Heart right ventricle (tissue), 16 donors: ENCODE measurements at regions not wholly inside any gene's neighbourhood (a gene's known extent, or its start where the extent isn't known, plus 50 kb on each side); places are given as distances from the start of the nearest gene placed in this dataset.

Experiments used
- ATAC-seq, 8 donors: fragments of 200-7000 bp; cut with Tn5 transposase; one replicate each; pipeline ENCODE4 v1.9.1; 2020; ENCODE audit warnings: mild to moderate bottlenecking in 8 of 8, moderate library complexity in 8 of 8, moderate number of reproducible peaks in 1 of 8
- DNase-seq, 2 donors: peaks; one replicate each; pipeline ENCODE4 v3.0.0-alpha.2; 2020
- H3K27ac ChIP-seq, 10 donors: fragments of 200-600 bp; sonication (generic) in 2 of 10; one replicate each; pipeline versions ENCODE4 v1.5.0 to v1.8.0; 2020 to 2022; ENCODE audit warnings: mild to moderate bottlenecking in 3 of 10
- H3K27me3 ChIP-seq, 7 donors: fragments of 200-600 bp; one replicate each; pipeline ENCODE4 v1.8.0; 2021 to 2022; ENCODE audit warnings: mild to moderate bottlenecking in 2 of 7
- H3K36me3 ChIP-seq, 9 donors: fragments of 200-600 bp; sonication (generic) in 1 of 9; one replicate each; pipeline versions ENCODE4 v1.5.0 to v1.8.0; 2020 to 2022; ENCODE audit warnings: mild to moderate bottlenecking in 2 of 9
- H3K4me1 ChIP-seq, 9 donors: fragments of 200-600 bp; sonication (generic) in 1 of 9; one replicate each; pipeline versions ENCODE4 v1.5.0 to v1.8.0; 2020 to 2022; ENCODE audit warnings: mild to moderate bottlenecking in 4 of 9
- H3K4me3 ChIP-seq, 10 donors: fragments of 200-600 bp; sonication (generic) in 2 of 10; one replicate each; pipeline versions ENCODE4 v1.5.0 to v1.8.0; 2020 to 2022; ENCODE audit warnings: mild to moderate bottlenecking in 7 of 10, moderate library complexity in 2 of 10
- H3K9me3 ChIP-seq, 11 donors: fragments of 200-600 bp in 10 of 11; sonication (generic) in 2 of 11; one replicate each; pipeline versions ENCODE4 v1.5.0 to v1.8.0; 2013 to 2022; ENCODE audit warnings: mild to moderate bottlenecking in 2 of 11, control low read depth in 1 of 11, moderate library complexity in 1 of 11
- CTCF ChIP-seq, 9 donors: fragments of 200-600 bp; sonication (generic) in 2 of 9; IDR thresholded peaks; one replicate each; pipeline versions ENCODE4 v1.5.0 to v1.8.0; 2021 to 2022; ENCODE audit warnings: antibody characterized with exemption in 9 of 9, mild to moderate bottlenecking in 5 of 9, moderate library complexity in 1 of 9
- WGBS, 2 donors: extraction: QIAGEN DNeasy Blood & Tissue Kit; methylation state at CpG; one replicate each; pipeline ENCODE4 v1.1.7; 2013; ENCODE audit warnings: inconsistent platforms in 1 of 2; 5-methylcytosine and 5-hydroxymethylcytosine counted together
- intact Hi-C, 10 donors: fragments of 100-400 bp; cut with DNase I; formaldehyde crosslinking; loops; one replicate each; pipeline versions ENCODE4 v1.11.1 to v1.14.2; 2022
- donor health status: Arrhythmogenic right ventricular cardiomyopathy.
- donor health status: ischemic (EF 13 %, LVEDD 7.1; RV severe dilation, severe dysfunction).
- donor health status: healthy with polysubstance abuse.
- donor health status: DM: no; HTN: yes; CAD: no.
- donor health status: DM: no; HTN: no; CAD: no.
- donor health status: ischemic (EF 25% LVEDD 6.9; RV normal size, moderate dysfunction).
- donor health status: ischemic (EF 25% LVEDD 5.7; RV mildly dilated, moderate dysfunction).
- donor health status: healthy.
- donor health status: DM: yes; HTN: yes; CAD: no.
- donor health status: Ischemic cardiomyopathy.
- donor health status: ischemic (EF 35%, LVEDD 5.7; RV mildly dilated, moderate dysfunction).
- donor health status: nonischemic (EF 11% LVEDD 7.7; RV severe dilation, severe dysfunction).
- donor health status: DM: yes; HTN: yes; CAD: no.
- donor health status: PGD.
- donor health status: ischemic (EF 29% LVEDD 5.4; RV normal size, mild dysfunction).
- donor health status: nonischemic (EF 23%, LVEDD 6.1; RV moderate dilation, normal function).

- ATAC-seq: no peak
- H3K9me3 ChIP-seq: peaks cover 0 to 26% (median 0%) of the 10 kb centered on the region in 11 donors
- no peaks in the 10 kb centered on the region for H3K4me1 ChIP-seq
- no peak overlapping the region for H3K27ac ChIP-seq
- H3K36me3 ChIP-seq: no peaks in the 10 kb centered on the region
- TF ChIP-seq CTCF (IDR thresholded peaks at IDR 0.05): no peak
- WGBS, 2 donors: 86 to 88% methylated on average over 3 of the region's 3 CpGs
- DNase-seq: no peak
- H3K4me3 ChIP-seq: no peak overlapping the region
- H3K27me3 ChIP-seq: no peaks in the 10 kb centered on the region
- intact Hi-C loops: no loop called here
These were observed 1046.6 kb upstream of the USP15 start for GRCh38 chr12:61213646-61214045.

GRCh38 chr12:61220337-61220736 lies 1039.9 kb upstream of the USP15 start:
- DNase-seq (no peak), ATAC-seq (no peak)
- H3K4me1 ChIP-seq: no peaks in the 10 kb centered on the region
- 84 to 89% methylated on average over 4 of the region's 4 CpGs for WGBS, 2 donors
- H3K4me3 ChIP-seq: no peak overlapping the region
- no peak for TF ChIP-seq CTCF (IDR thresholded peaks at IDR 0.05)
- no peaks in the 10 kb centered on the region for H3K27me3 ChIP-seq
- no peak overlapping the region for H3K27ac ChIP-seq
- H3K9me3 ChIP-seq: peaks cover 0 to 15% (median 0%) of the 10 kb centered on the region in 11 donors
- intact Hi-C loops: no loop called here
- H3K36me3 ChIP-seq: no peaks in the 10 kb centered on the region

- no peak for TF ChIP-seq CTCF (IDR thresholded peaks at IDR 0.05)
- WGBS, 2 donors: 79 to 82% methylated on average over 5 of the region's 5 CpGs
- no peaks in the 10 kb centered on the region for H3K36me3 ChIP-seq
- H3K27me3 ChIP-seq: no peaks in the 10 kb centered on the region
- no peak overlapping the region for H3K4me3 ChIP-seq
- intact Hi-C loops: no loop called here
- ATAC-seq (no peak), DNase-seq (no peak)
- H3K27ac ChIP-seq: no peak overlapping the region
- no peaks in the 10 kb centered on the region for H3K4me1 ChIP-seq
- H3K9me3 ChIP-seq: peaks cover 0 to 58% (median 4%) of the 10 kb centered on the region in 11 donors
These were observed 1028.2 kb upstream of the USP15 start for GRCh38 chr12:61232040-61232439.

GRCh38 chr12:61250303-61250702 lies 1009.9 kb upstream of the USP15 start:
- intact Hi-C loops: no loop called here
- Histone ChIP-seq H3K36me3 (no peaks in the 10 kb centered on the region), H3K27me3 (no peaks in the 10 kb centered on the region), H3K27ac (no peak overlapping the region), H3K4me1 (no peaks in the 10 kb centered on the region), H3K4me3 (no peak overlapping the region), H3K9me3 (peaks cover 0 to 14% (median 0%) of the 10 kb centered on the region in 11 donors)
- 67 to 71% methylated on average over 2 of the region's 2 CpGs for WGBS, 2 donors
- no peak for TF ChIP-seq CTCF (IDR thresholded peaks at IDR 0.05)
- no peak for ATAC-seq
- no peak for DNase-seq
